HL-60 (cell line): ENCODE measurements at regions not wholly inside any gene's neighbourhood (a gene's known extent, or its start where the extent isn't known, plus 50 kb on each side); places are given as distances from the start of the nearest gene placed in this dataset.

Experiments used
- DNase-seq, 2 experiments: peaks; one replicate each; pipeline ENCODE4 v3.0.0-alpha.2; 2010 to 2020; ENCODE audit warnings: low read depth in 1 of 2, low spot score in 1 of 2
- H3K27ac ChIP-seq: fragments of 250-450 bp; sonication (Bioruptor Pico); replicated peaks from 2 replicates; pipeline ENCODE4 v1.5.1; 2020; ENCODE audit warnings: mild to moderate bottlenecking, moderate library complexity
- H3K27me3 ChIP-seq: fragments of 250-450 bp; sonication (Bioruptor Pico); 2 replicates; pipeline ENCODE4 v1.5.1; 2021; ENCODE audit warnings: mild to moderate bottlenecking, moderate library complexity; ENCODE audit not compliant: insufficient read depth, poor library complexity, severe bottlenecking
- H3K4me3 ChIP-seq: replicated peaks from 2 replicates; pipeline ENCODE4 v1.5.1; 2011; ENCODE audit warnings: mild to moderate bottlenecking, control low read depth, low read length; ENCODE audit not compliant: insufficient read depth
- GABPA ChIP-seq: IDR thresholded peaks from 2 replicates; pipeline ENCODE4 v1.6.1; 2012; ENCODE audit warnings: low read depth
- POLR2AphosphoS5 ChIP-seq: IDR thresholded peaks from 2 replicates; pipeline ENCODE4 v1.6.1; 2012; ENCODE audit warnings: low read depth
- SPI1 ChIP-seq: IDR thresholded peaks from 2 replicates; pipeline ENCODE4 v1.6.1; 2012; ENCODE audit warnings: low read depth, mild to moderate bottlenecking, borderline replicate concordance
- TF ChIP-seq, protein P1 (sequence below): IDR thresholded peaks from one replicate; pipeline ENCODE4 v1.5.1; 2011; ENCODE audit warnings: low read length, control low read depth, inconsistent platforms; ENCODE audit not compliant: insufficient read depth
- TF ChIP-seq, protein P2 (sequence below): IDR thresholded peaks from 2 replicates; pipeline ENCODE4 v1.6.1; 2012; ENCODE audit warnings: low read depth; ENCODE audit not compliant: insufficient replicate concordance

DNA sequence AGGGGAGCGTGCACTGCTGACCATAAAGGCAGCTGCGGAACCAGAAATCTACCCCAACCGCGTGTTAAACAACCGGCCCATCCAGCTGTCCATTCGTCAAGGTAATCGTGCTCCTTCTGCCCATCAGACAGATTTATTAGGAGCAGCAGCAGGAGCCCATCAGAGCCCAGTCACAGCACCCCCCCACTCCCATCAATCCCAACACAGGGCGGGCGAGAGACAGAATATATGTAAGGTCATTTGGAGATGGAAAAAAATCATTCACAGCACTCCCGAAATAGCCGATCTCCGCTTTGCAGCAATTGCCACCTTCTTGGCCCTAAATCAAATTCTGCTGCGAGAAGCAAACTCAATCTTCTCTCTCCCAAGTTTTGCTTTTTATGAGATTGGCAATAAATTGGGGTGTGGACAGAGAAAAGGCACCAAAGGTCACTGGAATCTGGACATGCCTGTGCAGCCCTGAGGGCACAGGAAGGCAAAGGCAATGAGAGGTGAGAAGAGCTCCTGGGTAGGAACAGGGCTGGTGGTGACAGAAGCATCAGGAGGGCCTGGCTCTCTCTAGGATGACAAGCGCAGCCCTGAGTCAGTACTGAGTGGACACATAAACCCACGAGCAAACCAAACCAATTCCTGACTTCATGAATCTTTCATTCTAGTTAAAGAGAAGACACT is 145.0 kb upstream of the ZMIZ1 start:
- no peak for TF ChIP-seq SPI1
- TF ChIP-seq POLR2AphosphoS5: no peak
- no peak for TF ChIP-seq GABPA
- TF ChIP-seq, protein P1, sequence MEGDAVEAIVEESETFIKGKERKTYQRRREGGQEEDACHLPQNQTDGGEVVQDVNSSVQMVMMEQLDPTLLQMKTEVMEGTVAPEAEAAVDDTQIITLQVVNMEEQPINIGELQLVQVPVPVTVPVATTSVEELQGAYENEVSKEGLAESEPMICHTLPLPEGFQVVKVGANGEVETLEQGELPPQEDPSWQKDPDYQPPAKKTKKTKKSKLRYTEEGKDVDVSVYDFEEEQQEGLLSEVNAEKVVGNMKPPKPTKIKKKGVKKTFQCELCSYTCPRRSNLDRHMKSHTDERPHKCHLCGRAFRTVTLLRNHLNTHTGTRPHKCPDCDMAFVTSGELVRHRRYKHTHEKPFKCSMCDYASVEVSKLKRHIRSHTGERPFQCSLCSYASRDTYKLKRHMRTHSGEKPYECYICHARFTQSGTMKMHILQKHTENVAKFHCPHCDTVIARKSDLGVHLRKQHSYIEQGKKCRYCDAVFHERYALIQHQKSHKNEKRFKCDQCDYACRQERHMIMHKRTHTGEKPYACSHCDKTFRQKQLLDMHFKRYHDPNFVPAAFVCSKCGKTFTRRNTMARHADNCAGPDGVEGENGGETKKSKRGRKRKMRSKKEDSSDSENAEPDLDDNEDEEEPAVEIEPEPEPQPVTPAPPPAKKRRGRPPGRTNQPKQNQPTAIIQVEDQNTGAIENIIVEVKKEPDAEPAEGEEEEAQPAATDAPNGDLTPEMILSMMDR: no peak
- TF ChIP-seq, protein P2, sequence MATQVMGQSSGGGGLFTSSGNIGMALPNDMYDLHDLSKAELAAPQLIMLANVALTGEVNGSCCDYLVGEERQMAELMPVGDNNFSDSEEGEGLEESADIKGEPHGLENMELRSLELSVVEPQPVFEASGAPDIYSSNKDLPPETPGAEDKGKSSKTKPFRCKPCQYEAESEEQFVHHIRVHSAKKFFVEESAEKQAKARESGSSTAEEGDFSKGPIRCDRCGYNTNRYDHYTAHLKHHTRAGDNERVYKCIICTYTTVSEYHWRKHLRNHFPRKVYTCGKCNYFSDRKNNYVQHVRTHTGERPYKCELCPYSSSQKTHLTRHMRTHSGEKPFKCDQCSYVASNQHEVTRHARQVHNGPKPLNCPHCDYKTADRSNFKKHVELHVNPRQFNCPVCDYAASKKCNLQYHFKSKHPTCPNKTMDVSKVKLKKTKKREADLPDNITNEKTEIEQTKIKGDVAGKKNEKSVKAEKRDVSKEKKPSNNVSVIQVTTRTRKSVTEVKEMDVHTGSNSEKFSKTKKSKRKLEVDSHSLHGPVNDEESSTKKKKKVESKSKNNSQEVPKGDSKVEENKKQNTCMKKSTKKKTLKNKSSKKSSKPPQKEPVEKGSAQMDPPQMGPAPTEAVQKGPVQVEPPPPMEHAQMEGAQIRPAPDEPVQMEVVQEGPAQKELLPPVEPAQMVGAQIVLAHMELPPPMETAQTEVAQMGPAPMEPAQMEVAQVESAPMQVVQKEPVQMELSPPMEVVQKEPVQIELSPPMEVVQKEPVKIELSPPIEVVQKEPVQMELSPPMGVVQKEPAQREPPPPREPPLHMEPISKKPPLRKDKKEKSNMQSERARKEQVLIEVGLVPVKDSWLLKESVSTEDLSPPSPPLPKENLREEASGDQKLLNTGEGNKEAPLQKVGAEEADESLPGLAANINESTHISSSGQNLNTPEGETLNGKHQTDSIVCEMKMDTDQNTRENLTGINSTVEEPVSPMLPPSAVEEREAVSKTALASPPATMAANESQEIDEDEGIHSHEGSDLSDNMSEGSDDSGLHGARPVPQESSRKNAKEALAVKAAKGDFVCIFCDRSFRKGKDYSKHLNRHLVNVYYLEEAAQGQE: no peak
- Histone ChIP-seq H3K27ac (no peak overlapping the region), H3K27me3 (no peaks in the 10 kb centered on the region), H3K4me3 (no peak overlapping the region)
- DNase-seq: no peak

DNA sequence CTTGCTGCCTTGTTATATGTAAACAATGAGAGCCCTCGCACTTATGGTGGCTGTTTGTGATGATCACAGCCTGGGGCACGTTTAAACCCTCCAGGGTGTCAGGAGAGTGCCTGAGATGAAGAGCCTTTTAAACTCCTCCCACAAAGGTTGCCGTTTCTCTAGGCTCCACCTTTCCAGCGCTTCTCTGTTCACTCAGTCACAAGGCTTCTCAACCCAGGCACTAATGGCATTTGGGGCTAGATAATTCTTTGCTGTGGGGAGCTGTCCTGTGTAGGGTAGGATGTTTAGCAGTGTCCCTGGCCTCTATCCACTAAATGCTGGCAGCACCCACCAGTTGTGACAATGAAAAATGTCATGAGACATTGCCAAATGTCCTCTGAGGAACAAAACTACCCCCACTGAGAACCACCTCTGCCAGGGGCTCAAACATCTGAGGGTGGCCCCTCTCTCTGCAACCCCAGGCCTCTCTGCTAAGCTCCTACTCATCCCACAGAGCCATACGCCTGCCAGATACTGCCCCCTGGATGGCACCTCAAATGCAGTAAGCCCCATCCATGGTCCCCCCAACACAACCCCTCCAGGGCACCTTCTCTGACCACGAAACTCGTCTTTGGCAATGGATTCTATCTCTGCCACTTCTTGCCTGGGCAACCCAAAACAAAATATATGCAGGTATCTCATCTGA is 144.3 kb upstream of the ZMIZ1 start:
- H3K27me3 ChIP-seq: no peaks in the 10 kb centered on the region

DNA sequence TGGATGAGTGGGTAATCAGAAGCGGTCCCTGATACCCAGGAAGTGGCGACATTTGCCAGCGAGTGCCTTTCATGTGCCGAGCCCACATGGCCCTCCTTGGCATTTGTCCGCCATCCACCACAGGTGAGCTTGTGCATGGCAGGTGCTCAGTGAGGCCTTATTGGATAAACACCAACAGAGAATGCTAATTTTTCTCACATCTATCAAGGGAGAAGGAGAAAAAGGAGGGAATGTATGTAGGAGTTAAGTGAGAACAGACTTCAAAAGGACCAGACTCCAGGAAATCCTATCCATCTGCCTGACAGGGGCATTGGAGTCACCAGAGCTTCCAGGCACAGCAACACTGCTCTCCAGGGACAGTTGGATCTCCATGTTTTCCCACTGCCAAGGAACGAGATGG is 143.5 kb upstream of the ZMIZ1 start:
- Histone ChIP-seq H3K4me3 (no peak overlapping the region), H3K27ac (no peak overlapping the region), H3K27me3 (no peaks in the 10 kb centered on the region)
- TF ChIP-seq POLR2AphosphoS5 (no peak), SPI1 (no peak), GABPA (no peak)
- TF ChIP-seq, protein P2: no peak
- TF ChIP-seq, protein P1: no peak
- no peak for DNase-seq

More for the DNA sequence above, 144.3 kb upstream of the ZMIZ1 start:
- TF ChIP-seq POLR2AphosphoS5 (no peak), GABPA (no peak), SPI1 (no peak)
- TF ChIP-seq, protein P2: no peak
- TF ChIP-seq, protein P1: no peak
- Histone ChIP-seq H3K4me3 (no peak overlapping the region), H3K27ac (no peak overlapping the region)
- DNase-seq: no peak
